ENCODE measurements at regions not wholly inside any gene's neighbourhood (a gene's known extent, or its start where the extent isn't known, plus 50 kb on each side); places are given as distances from the start of the nearest gene placed in this dataset.
"Not testable (repeated sequence)": the region's sequence is repeated elsewhere in the genome, so short reads cannot be mapped to it uniquely, and the experiment has no call there.

DNA sequence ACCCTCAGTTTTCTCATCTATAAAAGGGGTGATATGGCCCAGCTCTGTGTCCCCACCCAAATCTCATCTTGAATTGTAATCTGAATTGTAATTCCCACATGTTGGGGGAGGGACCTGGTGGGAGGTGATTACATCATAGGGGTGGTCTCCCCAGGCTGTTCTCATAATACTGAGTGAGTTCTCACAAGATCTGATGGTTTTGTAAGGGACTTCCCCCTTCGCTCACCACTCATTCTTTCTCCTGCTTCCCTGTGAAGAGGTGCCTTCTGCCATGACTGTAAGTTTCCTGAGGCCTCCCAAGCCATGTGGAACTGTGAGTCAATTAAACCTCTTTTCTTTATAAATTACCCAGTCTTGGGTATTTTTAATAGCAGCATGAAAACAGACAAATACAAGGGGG is 61.1 kb upstream of the ALX4 start:
- TF ChIP-seq CTCF (IDR thresholded peaks at IDR 0.05; ENCODE audit: low read depth, low read length, poor library complexity, severe bottlenecking); EZH2phosphoT487 (IDR thresholded peaks at IDR 0.05; ENCODE audit: borderline replicate concordance, low read length): not testable (repeated sequence)
